ENCODE measurements at regions not wholly inside any gene's neighbourhood (a gene's known extent, or its start where the extent isn't known, plus 50 kb on each side); places are given as distances from the start of the nearest gene placed in this dataset.

DNA sequence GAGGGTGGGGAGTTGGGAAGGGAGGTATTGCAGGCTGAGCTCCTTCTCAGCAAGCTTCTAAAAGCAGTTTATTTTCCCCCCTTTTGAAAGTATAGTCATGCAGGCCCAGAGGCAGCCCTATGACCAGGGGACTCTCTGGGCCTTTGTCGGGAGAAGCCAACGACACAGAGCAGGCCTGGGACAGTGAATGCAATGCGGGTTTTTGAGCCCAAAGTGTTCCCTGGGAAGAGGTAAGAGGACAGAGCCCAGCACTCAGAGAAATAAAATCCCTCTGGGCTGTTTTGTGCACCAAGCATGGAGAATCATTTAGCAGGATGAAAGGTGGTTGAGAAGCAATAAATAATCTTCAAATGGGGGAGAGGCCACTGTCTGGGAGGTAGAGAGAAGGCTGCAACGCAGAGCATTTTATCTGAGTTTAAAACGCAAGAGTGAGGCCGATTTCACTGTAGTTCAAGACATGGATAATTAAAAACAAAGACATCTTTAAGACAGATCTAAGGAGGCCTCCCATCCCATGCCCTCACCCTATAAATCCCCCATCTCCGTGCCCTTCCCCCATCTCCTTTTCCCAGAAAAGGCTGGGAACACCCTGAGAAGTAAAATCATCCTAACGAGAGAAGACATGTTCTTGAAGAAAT, 237.5 kb downstream of the CDC5L start:
- Histone ChIP-seq H2AFZ (no peak overlapping the region), H3K4me1 (no peaks in the 10 kb centered on the region), H3K9ac (no peak overlapping the region), H3K36me3 (ENCODE audit: control insufficient read depth, insufficient read depth, low read length) (no peaks in the 10 kb centered on the region), H3K9me3 (ENCODE audit: control insufficient read depth, low read length) (no peaks in the 10 kb centered on the region), H3K4me2 (ENCODE audit: low read length) (no peak overlapping the region), H3K79me2 (no peaks in the 10 kb centered on the region), H3K27me3 (ENCODE audit: control insufficient read depth, insufficient read depth, low read length) (no peaks in the 10 kb centered on the region), H3K4me3 (ENCODE audit: low read depth, low read length) (no peak overlapping the region), H3K27ac (no peak overlapping the region)
- TF ChIP-seq, protein P1, sequence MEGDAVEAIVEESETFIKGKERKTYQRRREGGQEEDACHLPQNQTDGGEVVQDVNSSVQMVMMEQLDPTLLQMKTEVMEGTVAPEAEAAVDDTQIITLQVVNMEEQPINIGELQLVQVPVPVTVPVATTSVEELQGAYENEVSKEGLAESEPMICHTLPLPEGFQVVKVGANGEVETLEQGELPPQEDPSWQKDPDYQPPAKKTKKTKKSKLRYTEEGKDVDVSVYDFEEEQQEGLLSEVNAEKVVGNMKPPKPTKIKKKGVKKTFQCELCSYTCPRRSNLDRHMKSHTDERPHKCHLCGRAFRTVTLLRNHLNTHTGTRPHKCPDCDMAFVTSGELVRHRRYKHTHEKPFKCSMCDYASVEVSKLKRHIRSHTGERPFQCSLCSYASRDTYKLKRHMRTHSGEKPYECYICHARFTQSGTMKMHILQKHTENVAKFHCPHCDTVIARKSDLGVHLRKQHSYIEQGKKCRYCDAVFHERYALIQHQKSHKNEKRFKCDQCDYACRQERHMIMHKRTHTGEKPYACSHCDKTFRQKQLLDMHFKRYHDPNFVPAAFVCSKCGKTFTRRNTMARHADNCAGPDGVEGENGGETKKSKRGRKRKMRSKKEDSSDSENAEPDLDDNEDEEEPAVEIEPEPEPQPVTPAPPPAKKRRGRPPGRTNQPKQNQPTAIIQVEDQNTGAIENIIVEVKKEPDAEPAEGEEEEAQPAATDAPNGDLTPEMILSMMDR (IDR thresholded peaks at IDR 0.05), result no peak

DNA sequence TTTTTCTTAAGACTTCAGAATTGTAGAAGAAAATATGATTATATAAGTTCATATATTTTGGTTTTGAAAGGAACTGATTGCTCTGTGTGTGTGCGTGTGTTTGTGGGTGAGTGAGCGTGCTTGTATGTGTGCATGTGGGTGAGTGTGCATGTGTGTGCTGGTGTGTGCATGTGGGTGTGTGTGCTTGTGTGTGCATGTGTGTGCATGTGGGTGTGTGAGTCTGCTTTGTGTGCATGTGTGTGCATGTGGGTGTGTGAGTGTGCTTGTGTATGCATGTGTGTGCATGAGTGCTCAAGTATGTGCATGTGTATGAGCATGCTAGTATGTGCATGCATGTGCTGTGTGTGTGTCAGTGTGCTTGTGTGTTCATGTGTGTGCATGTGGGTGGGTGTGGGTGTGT, 238.5 kb downstream of the CDC5L start:
- TF ChIP-seq, protein P1 (IDR thresholded peaks at IDR 0.05), result no peak
- no peak overlapping the region for H2AFZ ChIP-seq
- H3K27ac ChIP-seq, result no peak overlapping the region
- H3K4me2 ChIP-seq (ENCODE audit: low read length), result no peak overlapping the region
- H3K9me3 ChIP-seq (ENCODE audit: control insufficient read depth, low read length), result no peaks in the 10 kb centered on the region
- no peak overlapping the region for H3K4me3 ChIP-seq (ENCODE audit: low read depth, low read length)
- no peaks in the 10 kb centered on the region for H3K27me3 ChIP-seq (ENCODE audit: control insufficient read depth, insufficient read depth, low read length)
- H3K79me2 ChIP-seq, result no peaks in the 10 kb centered on the region
- no peaks in the 10 kb centered on the region for H3K36me3 ChIP-seq (ENCODE audit: control insufficient read depth, insufficient read depth, low read length)
- H3K4me1 ChIP-seq, result no peaks in the 10 kb centered on the region
- H3K9ac ChIP-seq, result no peak overlapping the region

DNA sequence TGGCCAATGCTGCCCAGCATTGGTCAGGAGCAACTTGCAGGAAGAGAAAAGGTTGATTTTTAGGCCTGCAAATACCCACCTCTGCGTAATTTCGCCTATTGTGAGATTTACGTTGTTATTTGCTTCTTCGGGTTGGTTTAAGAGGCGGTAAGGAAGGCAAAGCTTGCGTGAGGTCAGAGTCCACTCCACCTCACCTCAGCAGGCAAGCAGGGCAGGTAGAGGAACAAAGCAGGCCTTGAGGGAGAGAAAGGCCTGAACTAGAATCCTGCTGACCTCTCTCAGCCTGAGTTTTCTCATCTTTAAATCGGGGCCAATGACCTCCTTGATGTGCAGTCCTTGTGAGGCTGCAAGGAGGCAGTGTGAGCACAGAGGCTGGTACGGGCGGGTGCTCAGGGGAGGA, 239.1 kb downstream of the CDC5L start:
- Histone ChIP-seq H3K4me2 (ENCODE audit: low read length) (no peak overlapping the region), H3K9ac (no peak overlapping the region), H3K36me3 (ENCODE audit: control insufficient read depth, insufficient read depth, low read length) (no peaks in the 10 kb centered on the region), H3K27ac (no peak overlapping the region), H3K9me3 (ENCODE audit: control insufficient read depth, low read length) (no peaks in the 10 kb centered on the region), H3K79me2 (no peaks in the 10 kb centered on the region), H3K4me1 (no peaks in the 10 kb centered on the region), H3K4me3 (ENCODE audit: low read depth, low read length) (no peak overlapping the region), H2AFZ (no peak overlapping the region), H3K27me3 (ENCODE audit: control insufficient read depth, insufficient read depth, low read length) (no peaks in the 10 kb centered on the region)
- TF ChIP-seq, protein P1 (IDR thresholded peaks at IDR 0.05), result no peak

DNA sequence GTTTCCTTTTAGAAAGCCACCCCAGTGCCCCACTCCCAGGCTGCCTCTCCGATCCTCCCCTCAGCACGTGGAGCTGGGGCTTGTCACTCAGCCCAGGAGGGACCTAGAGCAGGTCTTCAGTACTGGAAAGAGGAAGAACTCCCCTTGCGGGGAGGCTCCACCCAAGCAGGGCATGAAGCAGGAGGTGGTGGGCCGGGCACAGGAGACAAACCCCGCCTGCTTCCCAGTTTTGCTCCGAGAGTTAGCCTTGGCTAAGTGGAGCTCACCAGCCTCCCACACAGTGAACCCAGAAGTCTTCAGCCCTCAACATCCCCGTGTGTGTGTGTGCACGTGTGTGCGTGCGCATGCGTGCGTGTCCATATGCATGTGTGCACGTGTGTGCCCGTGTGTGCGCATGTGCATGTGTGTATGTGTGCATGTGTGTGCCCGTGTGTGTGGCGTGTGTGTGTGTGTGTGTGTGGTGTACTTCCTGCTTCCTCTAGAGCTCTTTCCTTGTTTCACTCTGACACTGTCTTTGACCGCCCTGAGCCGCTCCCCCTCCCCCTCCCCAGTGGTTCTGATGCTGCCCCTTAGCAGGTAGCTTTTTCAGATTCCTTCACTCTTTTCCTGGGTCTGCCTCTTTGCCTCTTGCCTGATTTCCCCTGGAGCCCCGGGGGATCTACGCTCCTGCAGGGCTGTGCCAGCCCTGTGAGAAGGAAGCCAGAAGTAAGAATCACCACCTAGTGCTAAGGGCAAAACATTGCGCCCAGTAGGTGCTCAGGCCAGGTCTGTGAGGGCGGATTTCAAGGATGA, 239.8 kb downstream of the CDC5L start:
- Histone ChIP-seq H3K27me3 (ENCODE audit: control insufficient read depth, insufficient read depth, low read length) (no peaks in the 10 kb centered on the region), H2AFZ (no peak overlapping the region), H3K4me3 (ENCODE audit: low read depth, low read length) (no peak overlapping the region), H3K79me2 (no peaks in the 10 kb centered on the region), H3K4me2 (ENCODE audit: low read length) (no peak overlapping the region), H3K36me3 (ENCODE audit: control insufficient read depth, insufficient read depth, low read length) (no peaks in the 10 kb centered on the region), H3K9ac (no peak overlapping the region), H3K27ac (no peak overlapping the region), H3K4me1 (no peaks in the 10 kb centered on the region), H3K9me3 (ENCODE audit: control insufficient read depth, low read length) (no peaks in the 10 kb centered on the region)
- TF ChIP-seq, protein P1 (IDR thresholded peaks at IDR 0.05), result no peak
